ENCODE measurements at regions not wholly inside any gene's neighbourhood (a gene's known extent, or its start where the extent isn't known, plus 50 kb on each side); places are given as distances from the start of the nearest gene placed in this dataset.

DNA sequence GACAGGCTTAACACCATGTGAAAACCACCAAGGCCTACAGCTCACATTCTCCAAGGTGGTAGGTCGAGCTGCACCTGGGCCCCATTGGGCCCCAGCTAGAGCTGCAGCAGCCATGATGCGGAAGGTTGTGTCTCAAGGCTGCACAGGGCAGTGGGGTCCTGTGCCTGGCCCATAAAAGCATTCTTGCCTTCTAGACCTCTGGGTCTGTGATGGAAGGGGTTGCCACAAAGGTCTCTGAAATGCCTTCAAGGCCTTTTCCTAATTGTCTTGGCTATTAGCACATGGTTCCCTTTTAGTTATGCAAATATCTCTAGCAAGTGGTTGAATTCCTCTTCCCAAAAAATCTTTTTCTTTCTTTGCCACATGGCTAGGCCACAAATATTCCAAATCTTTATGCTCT is 52.5 kb upstream of the C11orf58 start:
- DNase-seq = no peak

DNA sequence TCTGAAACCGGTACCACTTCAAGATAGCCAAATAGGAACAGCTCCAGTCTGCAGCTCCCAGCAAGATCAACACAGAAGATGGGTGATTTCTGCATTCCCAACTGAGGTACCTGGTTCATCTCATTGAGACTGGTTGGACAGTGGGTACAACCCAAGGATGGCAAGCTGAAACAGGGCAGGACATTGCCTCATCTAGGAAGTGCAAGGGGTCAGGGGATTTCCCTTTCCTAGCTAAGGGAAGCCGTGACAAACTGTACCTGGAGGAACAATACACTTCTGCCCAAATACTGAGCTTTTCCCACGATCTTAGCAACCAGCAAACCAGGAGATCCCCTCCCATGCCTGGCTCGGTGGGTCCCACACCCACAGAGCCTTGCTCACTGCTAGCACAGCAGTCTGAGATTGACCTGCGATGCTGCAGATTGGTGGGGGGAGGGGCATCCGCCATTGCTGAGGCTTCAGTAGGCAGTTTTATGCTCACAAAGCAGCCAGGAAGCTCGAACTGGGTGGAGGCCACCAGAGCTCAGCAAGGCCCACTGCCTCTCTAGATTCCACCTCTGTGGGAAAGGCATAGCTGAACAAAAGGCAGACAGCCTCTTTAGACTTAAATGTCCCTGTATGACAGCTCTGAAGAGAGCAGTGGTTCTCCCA is 59.9 kb upstream of the C11orf58 start:
- no peak for DNase-seq

DNA sequence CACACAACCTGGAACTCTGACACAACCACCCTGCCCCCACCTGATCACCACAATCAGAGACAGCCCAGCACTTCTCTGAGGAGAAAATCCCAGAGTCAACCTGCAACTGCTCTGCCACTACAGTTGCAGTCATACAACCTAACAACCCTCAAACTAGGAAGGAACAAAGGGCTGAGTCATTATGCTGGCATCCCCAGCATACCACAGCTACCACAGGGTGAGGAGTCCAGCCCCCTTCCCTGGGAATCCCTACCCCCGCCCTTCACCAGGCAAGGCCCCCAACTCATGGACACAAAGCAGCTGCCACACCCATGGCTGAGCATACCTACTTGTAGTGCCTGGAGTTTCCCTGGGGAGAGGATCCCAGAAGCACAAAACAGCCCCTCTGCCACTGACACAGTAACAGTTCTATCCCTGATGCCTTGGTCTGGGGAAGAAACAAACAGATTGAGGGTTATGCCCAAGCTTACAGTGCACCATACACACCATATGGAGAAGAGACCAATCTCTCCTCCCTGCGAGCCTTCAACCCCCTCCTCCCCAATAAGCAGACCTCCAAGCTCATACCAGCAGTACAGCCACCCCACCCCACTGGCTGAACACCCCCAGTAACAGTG is 68.5 kb upstream of the C11orf58 start:
- DNase-seq = no peak

- DNase-seq = no peak
These were observed 105.9 kb upstream of the C11orf58 start for GRCh38 chr11:16632295-16633200.

- no peak for DNase-seq
These were observed 107.8 kb upstream of the C11orf58 start for GRCh38 chr11:16630651-16631050.

GRCh38 chr11:16618431-16618830 is 120.0 kb upstream of the C11orf58 start:
- no peak for DNase-seq

DNA sequence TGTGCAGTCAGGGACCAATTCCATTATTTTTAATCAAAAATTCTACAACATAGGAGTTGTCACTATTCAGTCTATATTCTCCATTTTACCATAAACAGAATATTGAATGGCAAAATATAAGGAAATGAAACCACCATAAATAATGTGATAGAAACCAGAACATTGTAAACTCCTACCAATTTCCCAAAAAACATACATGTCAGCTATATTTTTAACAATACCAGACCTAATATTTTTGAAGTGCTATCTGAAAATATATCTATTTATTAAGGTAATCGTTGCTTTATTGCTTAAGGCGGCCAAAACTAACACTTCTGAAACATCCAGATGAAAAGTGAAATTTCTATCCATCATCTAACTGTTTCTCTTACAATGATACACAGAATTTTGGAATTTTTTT is 123.0 kb upstream of the C11orf58 start:
- no peak for DNase-seq

GRCh38 chr11:16613512-16614381 is 124.7 kb upstream of the C11orf58 start:
- peak; percentile 97 for DNase-seq

DNA sequence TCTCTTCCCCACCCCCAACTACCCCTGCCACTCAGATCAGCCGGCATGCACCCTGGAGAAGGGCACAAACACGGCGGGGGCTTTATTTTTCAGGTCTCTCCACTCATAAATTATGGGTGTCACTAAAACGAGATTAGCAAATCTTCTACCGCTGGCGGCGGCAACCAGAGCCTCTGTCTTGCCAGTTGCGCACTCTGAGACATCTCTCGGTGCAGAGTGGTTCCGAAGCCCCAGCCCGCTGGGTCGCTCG is 125.3 kb upstream of the C11orf58 start:
- DNase-seq = peak; percentile 61

DNA sequence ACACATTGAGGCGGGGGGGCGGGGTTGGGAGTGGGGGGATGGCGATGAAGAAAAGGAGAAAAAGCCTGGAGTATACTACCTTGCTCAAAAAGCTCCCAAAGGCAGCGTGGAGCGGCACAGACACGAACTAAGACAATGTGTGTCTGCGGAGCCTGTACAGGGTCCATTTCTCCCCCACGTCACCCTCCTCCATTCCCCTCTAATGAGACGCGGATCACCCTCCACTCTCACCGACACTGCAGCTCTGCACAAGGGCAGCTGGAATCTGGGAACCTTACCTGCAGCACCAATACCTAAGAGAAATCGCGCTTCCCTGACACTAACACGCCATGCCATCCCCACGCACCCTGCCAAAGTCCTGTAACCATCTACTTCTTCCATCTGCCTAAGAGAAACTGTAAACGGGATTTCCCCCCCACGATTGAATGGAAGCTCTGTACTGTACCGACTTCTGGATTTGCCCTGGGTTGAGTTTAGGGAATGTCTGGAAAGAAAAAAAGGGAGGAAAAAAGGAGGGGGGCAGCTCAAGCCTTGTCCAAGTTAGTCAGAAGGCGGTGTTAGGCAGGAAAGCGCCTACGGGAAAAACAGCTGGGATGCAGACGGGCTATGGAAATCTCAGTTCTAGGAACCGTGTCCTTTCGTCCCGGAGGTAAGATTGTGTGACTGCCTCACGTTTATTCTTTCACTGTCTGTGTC is 125.7 kb upstream of the C11orf58 start:
- peak; percentile 69 for DNase-seq

- DNase-seq = peak; percentile 53
These were observed 126.4 kb upstream of the C11orf58 start for GRCh38 chr11:16611926-16612565.

GRCh38 chr11:16611401-16611921 is 127.0 kb upstream of the C11orf58 start:
- no peak for DNase-seq

DNA sequence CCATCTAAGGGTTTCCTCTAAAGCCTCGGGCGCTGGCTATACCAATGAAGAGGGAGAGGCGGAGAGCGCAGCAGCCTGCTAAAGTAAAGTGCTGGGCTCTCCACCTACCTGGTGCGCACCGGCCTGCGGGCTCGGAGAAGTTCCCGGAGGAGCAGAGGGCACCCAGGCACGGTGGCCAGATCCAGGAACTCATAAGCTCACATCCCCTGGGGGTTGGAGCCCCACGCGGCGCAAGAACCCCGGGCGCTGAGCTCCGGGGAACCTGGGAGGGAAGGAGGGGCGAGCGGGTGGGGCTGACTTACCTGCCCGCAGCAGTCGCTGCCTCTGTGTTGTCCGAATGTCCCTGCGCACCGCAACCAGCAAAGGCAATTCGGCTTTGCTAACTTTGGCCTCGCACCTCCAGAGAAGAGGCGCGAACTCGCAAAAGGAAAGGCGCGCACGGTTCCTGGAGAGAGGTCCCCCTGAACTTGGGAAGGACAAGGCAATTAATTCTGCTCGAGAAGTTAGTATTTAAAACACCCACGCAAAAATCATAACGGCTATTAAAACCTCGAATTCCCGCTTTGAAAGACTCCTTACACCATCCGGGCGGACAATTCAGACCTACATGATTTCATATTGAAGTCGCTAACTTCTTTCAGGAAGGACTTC is 127.6 kb upstream of the C11orf58 start:
- no peak for DNase-seq

GRCh38 chr11:16610213-16610737 is 128.2 kb upstream of the C11orf58 start:
- no peak for DNase-seq

- DNase-seq = no peak
These were observed 128.7 kb upstream of the C11orf58 start for GRCh38 chr11:16609769-16610168.

- peak; percentile 97 for DNase-seq
These were observed 130.5 kb upstream of the C11orf58 start for GRCh38 chr11:16607675-16608644.

DNA sequence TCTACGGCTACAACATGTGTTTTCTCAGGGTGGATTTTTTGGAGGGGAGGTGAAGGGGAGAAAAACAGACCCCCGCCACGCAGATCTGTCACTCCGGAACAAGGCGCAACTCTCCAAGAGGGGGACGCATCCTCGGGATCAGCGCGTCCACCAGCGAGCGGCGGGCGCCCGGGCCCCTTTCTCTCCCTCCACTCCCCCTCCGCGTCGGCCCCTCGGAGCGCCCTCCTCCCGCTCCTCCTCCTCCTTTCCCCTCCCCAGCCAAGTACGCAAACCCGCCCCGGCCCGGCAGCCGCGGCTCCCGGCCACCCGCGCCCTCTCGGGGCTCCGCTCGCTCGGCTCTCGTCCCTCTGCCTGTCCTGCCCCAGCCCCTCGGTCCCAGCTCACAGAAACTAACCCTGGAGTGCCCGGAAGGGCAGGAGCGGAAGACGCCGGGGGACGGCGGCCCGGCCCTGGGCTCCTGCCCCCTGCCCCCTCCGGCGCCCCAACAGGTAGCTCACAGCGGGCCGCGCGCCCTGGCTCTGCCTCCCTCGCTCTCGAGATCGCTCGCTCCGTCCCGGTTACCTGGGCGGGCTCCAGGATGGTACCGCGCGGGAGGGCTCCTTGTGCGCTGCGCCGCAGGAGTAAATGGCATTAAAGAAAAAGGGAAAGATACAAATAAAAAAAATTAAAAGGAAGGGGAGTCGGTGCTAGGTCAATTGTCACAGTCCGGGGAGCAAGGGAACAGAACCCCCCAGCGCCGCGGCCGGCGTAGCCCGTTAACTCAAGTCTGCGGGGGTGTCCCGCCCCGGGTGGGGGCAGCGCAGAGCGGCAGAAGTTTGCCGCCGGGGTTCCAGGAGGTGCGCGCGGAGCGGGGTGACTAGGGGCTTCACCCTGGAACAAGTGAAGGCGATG is 131.4 kb upstream of the C11orf58 start:
- DNase-seq = peak; percentile 77
